DND-41 (cell line): ENCODE measurements at regions not wholly inside any gene's neighbourhood (a gene's known extent, or its start where the extent isn't known, plus 50 kb on each side); places are given as distances from the start of the nearest gene placed in this dataset.

ENCODE experiments used
- ATAC-seq: fragments of 200-7000 bp; cut with Tn5 transposase; 3 replicates; pipeline ENCODE4 v1.9.1; 2021; ENCODE audit warnings: low read depth; ENCODE audit not compliant: insufficient read depth
- DNase-seq: peaks from one replicate; pipeline ENCODE4 v3.0.0-alpha.2; 2020
- H2AFZ ChIP-seq: 2 replicates; pipeline ENCODE4 v1.6.0; 2012; ENCODE audit warnings: low read depth, low read length
- H3K27ac ChIP-seq: 2 replicates; pipeline ENCODE4 v1.5.1; 2012; ENCODE audit warnings: low read length, inconsistent platforms
- H3K27me3 ChIP-seq: fragments of 200-600 bp; sonication (generic); 2 replicates; pipeline ENCODE4 v1.6.0; 2012; ENCODE audit warnings: low read length, mild to moderate bottlenecking, inconsistent platforms; ENCODE audit not compliant: insufficient read depth, poor library complexity
- H3K36me3 ChIP-seq: 2 replicates; pipeline ENCODE4 v1.5.1; 2012; ENCODE audit warnings: low read length, inconsistent platforms; ENCODE audit not compliant: insufficient read depth
- H3K4me1 ChIP-seq: 2 replicates; pipeline ENCODE4 v1.5.1; 2012; ENCODE audit warnings: mild to moderate bottlenecking, low read length; ENCODE audit not compliant: insufficient read depth
- H3K4me2 ChIP-seq: 2 replicates; pipeline ENCODE4 v1.6.0; 2012; ENCODE audit warnings: mild to moderate bottlenecking, moderate library complexity, low read length, inconsistent platforms; ENCODE audit not compliant: insufficient read depth
- H3K4me3 ChIP-seq, 2 experiments: fragments of 200-600 bp in 1 of 2; shearing (Covaris generic) in 1 of 2; 2 replicates each; pipeline ENCODE4 v1.5.1; 2012 to 2016; ENCODE audit warnings: inconsistent platforms in 2 of 2, low read length in 2 of 2, mild to moderate bottlenecking in 2 of 2, low read depth in 1 of 2, moderate library complexity in 1 of 2
- H3K79me2 ChIP-seq: 2 replicates; pipeline ENCODE4 v1.6.0; 2012; ENCODE audit warnings: low read length, inconsistent platforms; ENCODE audit not compliant: insufficient read depth
- H3K9ac ChIP-seq: 2 replicates; pipeline ENCODE4 v1.6.0; 2012; ENCODE audit warnings: low read depth, mild to moderate bottlenecking, inconsistent platforms, low read length, moderate library complexity
- H3K9me3 ChIP-seq: 2 replicates; pipeline ENCODE4 v1.5.1; 2012; ENCODE audit warnings: low read length, moderate library complexity, mild to moderate bottlenecking, inconsistent platforms; ENCODE audit not compliant: insufficient read depth, severe bottlenecking
- H4K20me1 ChIP-seq: 2 replicates; pipeline ENCODE4 v1.6.0; 2012; ENCODE audit warnings: low read length; ENCODE audit not compliant: insufficient read depth
- EZH2 ChIP-seq: IDR thresholded peaks from 3 replicates; pipeline ENCODE4 v1.6.1; 2012; ENCODE audit warnings: borderline replicate concordance, low read depth, mild to moderate bottlenecking, moderate library complexity, low read length, inconsistent platforms; ENCODE audit not compliant: severe bottlenecking
- TF ChIP-seq, protein P1 (sequence below): IDR thresholded peaks from 2 replicates; pipeline ENCODE4 v1.5.1; 2012; ENCODE audit warnings: borderline replicate concordance, low read length, moderate library complexity, mild to moderate bottlenecking; ENCODE audit not compliant: poor library complexity, severe bottlenecking; ENCODE audit errors: extremely low read depth

DNA sequence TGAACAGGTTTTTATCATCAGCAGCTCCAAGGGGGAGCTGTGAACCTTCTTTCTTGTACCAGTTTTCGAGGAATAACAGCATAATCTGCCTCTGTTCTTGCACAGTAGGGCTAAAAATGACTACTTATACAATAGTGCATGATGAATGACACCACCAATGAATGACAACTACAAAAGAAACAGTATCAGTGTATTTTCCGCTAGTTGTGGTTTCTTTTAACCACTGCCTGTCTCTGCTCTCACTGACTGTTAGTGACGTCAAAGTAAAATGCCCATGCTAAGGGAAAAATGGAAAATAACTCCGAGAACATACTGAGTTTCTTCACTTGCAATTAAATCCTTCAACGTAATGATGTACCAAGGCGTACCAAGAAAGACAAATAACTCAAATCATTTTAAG lies 294.9 kb downstream of the MAP2K6 start:
- Histone ChIP-seq H2AFZ (no peak overlapping the region), H3K36me3 (no peaks in the 10 kb centered on the region), H3K9me3 (no peaks in the 10 kb centered on the region), H3K27ac (no peak overlapping the region), H3K79me2 (no peaks in the 10 kb centered on the region), H3K27me3 (peaks cover 2% of the 10 kb centered on the region), H3K4me2 (no peak overlapping the region), H3K9ac (no peak overlapping the region), H3K4me1 (no peaks in the 10 kb centered on the region), H3K4me3 (no peak overlapping the region), H4K20me1 (no peaks in the 10 kb centered on the region)
- TF ChIP-seq EZH2, result no peak
- TF ChIP-seq, protein P1, sequence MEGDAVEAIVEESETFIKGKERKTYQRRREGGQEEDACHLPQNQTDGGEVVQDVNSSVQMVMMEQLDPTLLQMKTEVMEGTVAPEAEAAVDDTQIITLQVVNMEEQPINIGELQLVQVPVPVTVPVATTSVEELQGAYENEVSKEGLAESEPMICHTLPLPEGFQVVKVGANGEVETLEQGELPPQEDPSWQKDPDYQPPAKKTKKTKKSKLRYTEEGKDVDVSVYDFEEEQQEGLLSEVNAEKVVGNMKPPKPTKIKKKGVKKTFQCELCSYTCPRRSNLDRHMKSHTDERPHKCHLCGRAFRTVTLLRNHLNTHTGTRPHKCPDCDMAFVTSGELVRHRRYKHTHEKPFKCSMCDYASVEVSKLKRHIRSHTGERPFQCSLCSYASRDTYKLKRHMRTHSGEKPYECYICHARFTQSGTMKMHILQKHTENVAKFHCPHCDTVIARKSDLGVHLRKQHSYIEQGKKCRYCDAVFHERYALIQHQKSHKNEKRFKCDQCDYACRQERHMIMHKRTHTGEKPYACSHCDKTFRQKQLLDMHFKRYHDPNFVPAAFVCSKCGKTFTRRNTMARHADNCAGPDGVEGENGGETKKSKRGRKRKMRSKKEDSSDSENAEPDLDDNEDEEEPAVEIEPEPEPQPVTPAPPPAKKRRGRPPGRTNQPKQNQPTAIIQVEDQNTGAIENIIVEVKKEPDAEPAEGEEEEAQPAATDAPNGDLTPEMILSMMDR, result no peak
- ATAC-seq, result no peak
- DNase-seq, result no peak

DNA sequence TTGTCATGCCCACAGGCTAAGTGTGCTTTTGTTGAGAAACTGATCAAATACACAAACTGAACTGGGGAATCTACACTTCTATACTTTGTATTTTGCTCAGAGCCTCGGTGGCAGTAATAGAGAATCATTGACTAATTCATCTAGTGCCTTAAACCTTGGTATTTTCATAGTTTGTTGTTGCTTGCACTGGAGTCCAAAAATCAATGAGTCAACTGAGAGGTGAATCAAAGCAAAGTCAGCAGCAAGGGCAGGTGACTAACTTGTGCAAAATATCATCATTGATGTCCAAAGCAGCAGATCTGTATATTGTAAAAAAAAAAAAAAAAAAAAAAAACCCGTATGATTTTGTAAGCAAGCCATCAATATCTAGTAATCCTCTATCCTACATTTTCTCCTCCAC lies 296.4 kb downstream of the MAP2K6 start:
- no peaks in the 10 kb centered on the region for H4K20me1 ChIP-seq
- no peaks in the 10 kb centered on the region for H3K9me3 ChIP-seq
- peaks cover 2% of the 10 kb centered on the region for H3K27me3 ChIP-seq
- no peak overlapping the region for H2AFZ ChIP-seq
- H3K27ac ChIP-seq, result no peak overlapping the region
- no peak for TF ChIP-seq EZH2
- TF ChIP-seq, protein P1, result no peak
- H3K4me1 ChIP-seq, result no peaks in the 10 kb centered on the region
- no peak overlapping the region for H3K4me3 ChIP-seq
- no peak overlapping the region for H3K4me2 ChIP-seq
- no peak for DNase-seq
- no peaks in the 10 kb centered on the region for H3K79me2 ChIP-seq
- no peak for ATAC-seq
- no peaks in the 10 kb centered on the region for H3K36me3 ChIP-seq
- no peak overlapping the region for H3K9ac ChIP-seq

DNA sequence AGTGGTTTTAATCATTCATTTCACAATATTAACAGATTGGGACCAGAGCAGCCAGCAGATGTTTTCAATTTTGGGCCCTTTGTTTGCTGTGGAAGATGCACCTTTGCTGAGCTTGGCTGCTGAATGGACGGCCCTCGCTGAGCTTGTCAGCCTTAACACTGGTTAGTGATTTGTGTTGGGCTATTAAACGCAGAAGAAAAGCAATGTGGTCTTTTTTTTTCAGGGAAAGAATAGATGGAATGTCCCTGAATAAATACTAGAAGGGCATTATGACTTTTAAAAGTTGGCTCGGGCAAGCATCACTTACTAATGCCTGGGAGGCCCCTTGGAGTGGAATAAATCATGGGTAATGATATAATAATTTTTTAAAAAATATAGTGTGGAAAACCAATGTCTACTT lies 297.0 kb downstream of the MAP2K6 start:
- no peak overlapping the region for H2AFZ ChIP-seq
- H3K9me3 ChIP-seq, result no peaks in the 10 kb centered on the region
- H3K36me3 ChIP-seq, result no peaks in the 10 kb centered on the region
- peaks cover 2% of the 10 kb centered on the region for H3K27me3 ChIP-seq
- no peak for ATAC-seq
- no peaks in the 10 kb centered on the region for H3K4me1 ChIP-seq
- H3K27ac ChIP-seq, result no peak overlapping the region
- no peak overlapping the region for H3K9ac ChIP-seq
- TF ChIP-seq, protein P1, result no peak
- no peak for TF ChIP-seq EZH2
- DNase-seq, result no peak
- H4K20me1 ChIP-seq, result no peaks in the 10 kb centered on the region
- H3K4me3 ChIP-seq, result no peak overlapping the region
- H3K79me2 ChIP-seq, result no peaks in the 10 kb centered on the region
- H3K4me2 ChIP-seq, result no peak overlapping the region

DNA sequence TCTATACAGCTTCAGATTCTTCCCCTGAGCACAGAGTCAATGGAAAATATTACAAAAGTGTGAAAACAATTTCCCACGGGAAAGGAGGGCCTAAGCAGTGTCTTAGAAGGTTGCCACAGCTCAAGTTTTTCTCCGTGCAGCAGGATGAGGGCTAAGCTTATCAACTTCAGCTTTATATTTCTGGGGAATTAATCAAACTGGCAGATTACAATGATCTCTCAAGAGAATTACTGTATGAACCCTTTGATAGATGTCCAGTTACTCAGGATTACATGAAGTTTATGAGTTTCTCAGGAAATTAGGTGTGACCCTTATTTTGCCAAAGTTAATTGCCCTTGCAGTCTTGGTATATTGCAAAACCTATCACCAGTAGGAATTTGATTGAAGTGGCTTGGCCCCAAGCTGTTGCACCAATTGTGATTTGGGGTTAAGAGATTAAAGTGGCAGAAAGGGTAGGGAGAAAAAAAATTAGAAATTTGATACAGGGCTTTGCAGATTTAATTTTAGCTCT lies 298.4 kb downstream of the MAP2K6 start:
- H3K4me1 ChIP-seq, result no peaks in the 10 kb centered on the region
- no peak overlapping the region for H3K27ac ChIP-seq
- H3K9me3 ChIP-seq, result no peaks in the 10 kb centered on the region
- H3K27me3 ChIP-seq, result peaks cover 2% of the 10 kb centered on the region
- H4K20me1 ChIP-seq, result no peaks in the 10 kb centered on the region
- no peaks in the 10 kb centered on the region for H3K79me2 ChIP-seq
- no peak overlapping the region for H3K4me2 ChIP-seq
- DNase-seq (no peak), ATAC-seq (no peak)
- no peak overlapping the region for H3K9ac ChIP-seq
- TF ChIP-seq, protein P1, result no peak
- TF ChIP-seq EZH2, result no peak
- H3K36me3 ChIP-seq, result no peaks in the 10 kb centered on the region
- no peak overlapping the region for H2AFZ ChIP-seq
- H3K4me3 ChIP-seq, result no peak overlapping the region
